ENCODE measurements at regions not wholly inside any gene's neighbourhood (a gene's known extent, or its start where the extent isn't known, plus 50 kb on each side); places are given as distances from the start of the nearest gene placed in this dataset.

- Mint-ChIP-seq H3K4me3 (ENCODE audit: unreplicated experiment) (no peak overlapping the region), H3K27ac (ENCODE audit: unreplicated experiment) (no peak overlapping the region), H3K36me3 (ENCODE audit: unreplicated experiment) (peaks cover 26% of the 10 kb centered on the region), H3K4me1 (ENCODE audit: unreplicated experiment) (peaks cover 18% of the 10 kb centered on the region), H3K27me3 (ENCODE audit: unreplicated experiment) (no peaks in the 10 kb centered on the region), H3K9me3 (ENCODE audit: unreplicated experiment) (no peaks in the 10 kb centered on the region)
- TF ChIP-seq, protein P1, sequence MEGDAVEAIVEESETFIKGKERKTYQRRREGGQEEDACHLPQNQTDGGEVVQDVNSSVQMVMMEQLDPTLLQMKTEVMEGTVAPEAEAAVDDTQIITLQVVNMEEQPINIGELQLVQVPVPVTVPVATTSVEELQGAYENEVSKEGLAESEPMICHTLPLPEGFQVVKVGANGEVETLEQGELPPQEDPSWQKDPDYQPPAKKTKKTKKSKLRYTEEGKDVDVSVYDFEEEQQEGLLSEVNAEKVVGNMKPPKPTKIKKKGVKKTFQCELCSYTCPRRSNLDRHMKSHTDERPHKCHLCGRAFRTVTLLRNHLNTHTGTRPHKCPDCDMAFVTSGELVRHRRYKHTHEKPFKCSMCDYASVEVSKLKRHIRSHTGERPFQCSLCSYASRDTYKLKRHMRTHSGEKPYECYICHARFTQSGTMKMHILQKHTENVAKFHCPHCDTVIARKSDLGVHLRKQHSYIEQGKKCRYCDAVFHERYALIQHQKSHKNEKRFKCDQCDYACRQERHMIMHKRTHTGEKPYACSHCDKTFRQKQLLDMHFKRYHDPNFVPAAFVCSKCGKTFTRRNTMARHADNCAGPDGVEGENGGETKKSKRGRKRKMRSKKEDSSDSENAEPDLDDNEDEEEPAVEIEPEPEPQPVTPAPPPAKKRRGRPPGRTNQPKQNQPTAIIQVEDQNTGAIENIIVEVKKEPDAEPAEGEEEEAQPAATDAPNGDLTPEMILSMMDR (IDR thresholded peaks at IDR 0.05) = no peak
- DNase-seq (ENCODE audit: extremely low spot score, unreplicated experiment) = no peak
These were observed 79.4 kb upstream of the SLC4A11 start for GRCh38 chr20:3318226-3318884.

GRCh38 chr20:3316136-3316535 is 77.1 kb upstream of the SLC4A11 start:
- Mint-ChIP-seq H3K27ac (ENCODE audit: unreplicated experiment) (no peak overlapping the region), H3K4me3 (ENCODE audit: unreplicated experiment) (no peak overlapping the region), H3K9me3 (ENCODE audit: unreplicated experiment) (no peaks in the 10 kb centered on the region), H3K27me3 (ENCODE audit: unreplicated experiment) (no peaks in the 10 kb centered on the region), H3K4me1 (ENCODE audit: unreplicated experiment) (peaks cover 32% of the 10 kb centered on the region), H3K36me3 (ENCODE audit: unreplicated experiment) (peaks cover 31% of the 10 kb centered on the region)
- DNase-seq (ENCODE audit: extremely low spot score, unreplicated experiment) = no peak
- TF ChIP-seq, protein P1 (IDR thresholded peaks at IDR 0.05) = no peak

DNA sequence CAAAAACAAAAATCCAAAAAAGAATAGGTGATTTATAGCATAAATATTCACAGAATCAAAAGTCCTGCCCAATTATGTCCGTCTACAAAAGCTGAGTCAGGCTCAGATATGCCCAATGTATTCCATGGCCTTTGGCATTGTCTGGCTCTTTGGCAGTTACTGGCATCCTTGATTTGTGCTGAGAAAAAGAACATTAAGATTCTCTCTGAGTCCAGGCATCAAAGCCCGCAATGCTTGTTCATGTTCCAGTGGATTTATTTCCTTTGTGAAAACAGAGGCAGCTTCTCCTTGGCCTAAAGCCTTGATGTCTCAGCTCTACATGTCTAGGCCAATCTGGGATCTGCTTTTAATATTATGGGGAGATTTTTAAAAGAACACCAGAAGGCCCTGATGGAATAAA is 76.1 kb upstream of the SLC4A11 start:
- TF ChIP-seq, protein P1 (IDR thresholded peaks at IDR 0.05) = no peak
- Mint-ChIP-seq H3K27ac (ENCODE audit: unreplicated experiment) (no peak overlapping the region), H3K27me3 (ENCODE audit: unreplicated experiment) (no peaks in the 10 kb centered on the region)

DNA sequence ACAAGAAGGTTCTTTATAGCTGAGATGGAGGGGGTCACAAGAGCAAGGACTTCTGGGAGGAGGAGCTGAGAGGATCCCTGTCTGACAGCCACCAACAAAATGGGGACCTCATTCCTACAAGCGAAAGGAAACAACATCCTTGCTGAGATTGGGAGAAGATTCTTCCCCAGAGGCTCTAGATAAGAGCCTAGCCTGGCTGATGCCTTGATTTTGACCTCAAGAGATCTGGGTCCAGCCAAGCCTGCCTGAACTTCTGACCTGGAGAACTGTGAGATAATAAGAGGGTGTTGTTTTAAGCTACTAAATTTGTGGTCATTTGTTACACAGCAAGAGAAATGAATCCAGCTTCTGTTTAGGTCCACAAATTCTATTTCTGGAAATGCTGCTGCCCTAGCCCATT is 75.4 kb upstream of the SLC4A11 start:
- H3K4me1 Mint-ChIP-seq (ENCODE audit: unreplicated experiment) = peaks cover 32% of the 10 kb centered on the region
- no peak for DNase-seq (ENCODE audit: extremely low spot score, unreplicated experiment)
- TF ChIP-seq, protein P1 (IDR thresholded peaks at IDR 0.05) = no peak
- no peak overlapping the region for H3K4me3 Mint-ChIP-seq (ENCODE audit: unreplicated experiment)
- no peaks in the 10 kb centered on the region for H3K9me3 Mint-ChIP-seq (ENCODE audit: unreplicated experiment)
- peaks cover 39% of the 10 kb centered on the region for H3K36me3 Mint-ChIP-seq (ENCODE audit: unreplicated experiment)
- H3K27me3 Mint-ChIP-seq (ENCODE audit: unreplicated experiment) = no peaks in the 10 kb centered on the region
- H3K27ac Mint-ChIP-seq (ENCODE audit: unreplicated experiment) = peak overlapping the region; percentile 88

More for the DNA sequence above, 76.1 kb upstream of the SLC4A11 start:
- DNase-seq (ENCODE audit: extremely low spot score, unreplicated experiment) = no peak
- Mint-ChIP-seq H3K9me3 (ENCODE audit: unreplicated experiment) (no peaks in the 10 kb centered on the region), H3K4me1 (ENCODE audit: unreplicated experiment) (peaks cover 32% of the 10 kb centered on the region), H3K4me3 (ENCODE audit: unreplicated experiment) (no peak overlapping the region), H3K36me3 (ENCODE audit: unreplicated experiment) (peaks cover 37% of the 10 kb centered on the region)

- Mint-ChIP-seq H3K27me3 (ENCODE audit: unreplicated experiment) (no peaks in the 10 kb centered on the region), H3K9me3 (ENCODE audit: unreplicated experiment) (no peaks in the 10 kb centered on the region), H3K27ac (ENCODE audit: unreplicated experiment) (peak overlapping the region; percentile 88), H3K4me1 (ENCODE audit: unreplicated experiment) (peaks cover 35% of the 10 kb centered on the region), H3K36me3 (ENCODE audit: unreplicated experiment) (peaks cover 44% of the 10 kb centered on the region), H3K4me3 (ENCODE audit: unreplicated experiment) (no peak overlapping the region)
- DNase-seq (ENCODE audit: extremely low spot score, unreplicated experiment) = no peak
- TF ChIP-seq, protein P1 (IDR thresholded peaks at IDR 0.05) = peak; percentile 18
These were observed 74.7 kb upstream of the SLC4A11 start for GRCh38 chr20:3313683-3314065.
